ENCODE measurements at regions not wholly inside any gene's neighbourhood (a gene's known extent, or its start where the extent isn't known, plus 50 kb on each side); places are given as distances from the start of the nearest gene placed in this dataset.

GRCh38 chr1:201618389-201618788, 79.5 kb downstream of the NAV1 start:
- no peak for TF ChIP-seq SMC3 (conservative IDR thresholded peaks at IDR 0.05; ENCODE audit: poor library complexity)
- TF ChIP-seq EP300 (conservative IDR thresholded peaks at IDR 0.05; ENCODE audit: poor library complexity, severe bottlenecking): no peak
- no peak for TF ChIP-seq RAD21 (conservative IDR thresholded peaks at IDR 0.05)
- no peak for TF ChIP-seq CTCF (IDR thresholded peaks at IDR 0.05; ENCODE audit: poor library complexity, severe bottlenecking)
- TF ChIP-seq EZH2 (IDR thresholded peaks at IDR 0.05; ENCODE audit: borderline replicate concordance, insufficient read depth, low read length, poor library complexity, severe bottlenecking): no peak
- TF ChIP-seq TAF1 (IDR thresholded peaks at IDR 0.05; ENCODE audit: low read depth): no peak
- Histone ChIP-seq H3K4me2 (ENCODE audit: low read length) (no peak overlapping the region), H3K9me2 (ENCODE audit: insufficient read depth, low read length) (no peaks in the 10 kb centered on the region), H3K4me3 (ENCODE audit: low read length) (no peak overlapping the region), H3K9me3 (ENCODE audit: low read length) (no peaks in the 10 kb centered on the region), H4K20me1 (ENCODE audit: insufficient read depth) (no peaks in the 10 kb centered on the region), H3K27ac (ENCODE audit: low read length) (no peak overlapping the region), H3K36me3 (ENCODE audit: insufficient read depth, low read length) (no peaks in the 10 kb centered on the region), H3K79me2 (replicated peaks; ENCODE audit: insufficient read depth, low read length) (no peaks in the 10 kb centered on the region), H2AFZ (ENCODE audit: low read depth, low read length) (no peak overlapping the region), H3F3A (ENCODE audit: insufficient read depth, low read length, poor library complexity, severe bottlenecking) (no peaks in the 10 kb centered on the region), H3K9ac (ENCODE audit: low read length) (no peak overlapping the region), H3K27me3 (ENCODE audit: insufficient read depth, low read depth, low read length) (no peaks in the 10 kb centered on the region)

- Histone ChIP-seq H3K79me2 (replicated peaks; ENCODE audit: insufficient read depth, low read length) (no peaks in the 10 kb centered on the region), H3F3A (ENCODE audit: insufficient read depth, low read length, poor library complexity, severe bottlenecking) (no peaks in the 10 kb centered on the region), H2AFZ (ENCODE audit: low read depth, low read length) (no peak overlapping the region), H4K20me1 (ENCODE audit: insufficient read depth) (no peaks in the 10 kb centered on the region), H3K9ac (ENCODE audit: low read length) (no peak overlapping the region), H3K36me3 (ENCODE audit: insufficient read depth, low read length) (no peaks in the 10 kb centered on the region), H3K9me2 (ENCODE audit: insufficient read depth, low read length) (no peaks in the 10 kb centered on the region), H3K4me2 (ENCODE audit: low read length) (no peak overlapping the region), H3K27ac (ENCODE audit: low read length) (no peak overlapping the region), H3K9me3 (ENCODE audit: low read length) (no peaks in the 10 kb centered on the region), H3K4me3 (ENCODE audit: low read length) (no peak overlapping the region), H3K27me3 (ENCODE audit: insufficient read depth, low read depth, low read length) (no peaks in the 10 kb centered on the region)
- no peak for TF ChIP-seq SMC3 (conservative IDR thresholded peaks at IDR 0.05; ENCODE audit: poor library complexity)
- TF ChIP-seq MXI1 (conservative IDR thresholded peaks at IDR 0.05; ENCODE audit: poor library complexity, severe bottlenecking): no peak
- TF ChIP-seq TAF1 (IDR thresholded peaks at IDR 0.05; ENCODE audit: low read depth): no peak
- no peak for TF ChIP-seq REST (IDR thresholded peaks at IDR 0.05; ENCODE audit: borderline replicate concordance)
- TF ChIP-seq POLR2AphosphoS5 (IDR thresholded peaks at IDR 0.05): no peak
Measured at GRCh38 chr1:201618905-201619304, 80.0 kb downstream of the NAV1 start.

- no peaks in the 10 kb centered on the region for H3K79me2 ChIP-seq (replicated peaks; ENCODE audit: insufficient read depth, low read length)
- no peaks in the 10 kb centered on the region for H3F3A ChIP-seq (ENCODE audit: insufficient read depth, low read length, poor library complexity, severe bottlenecking)
- no peaks in the 10 kb centered on the region for H3K36me3 ChIP-seq (ENCODE audit: insufficient read depth, low read length)
- no peaks in the 10 kb centered on the region for H3K9me2 ChIP-seq (ENCODE audit: insufficient read depth, low read length)
- H3K27me3 ChIP-seq (ENCODE audit: insufficient read depth, low read depth, low read length): no peaks in the 10 kb centered on the region
- no peaks in the 10 kb centered on the region for H3K9me3 ChIP-seq (ENCODE audit: low read length)
- no peak overlapping the region for H2AFZ ChIP-seq (ENCODE audit: low read depth, low read length)
- TF ChIP-seq SMC3 (conservative IDR thresholded peaks at IDR 0.05; ENCODE audit: poor library complexity) (no peak), CTCF (IDR thresholded peaks at IDR 0.05; ENCODE audit: poor library complexity, severe bottlenecking) (no peak), REST (IDR thresholded peaks at IDR 0.05; ENCODE audit: borderline replicate concordance) (no peak), TAF1 (IDR thresholded peaks at IDR 0.05; ENCODE audit: low read depth) (no peak), EZH2 (IDR thresholded peaks at IDR 0.05; ENCODE audit: borderline replicate concordance, insufficient read depth, low read length, poor library complexity, severe bottlenecking) (no peak), EP300 (conservative IDR thresholded peaks at IDR 0.05; ENCODE audit: poor library complexity, severe bottlenecking) (no peak), POLR2AphosphoS5 (IDR thresholded peaks at IDR 0.05) (no peak), MXI1 (conservative IDR thresholded peaks at IDR 0.05; ENCODE audit: poor library complexity, severe bottlenecking) (no peak)
- no peaks in the 10 kb centered on the region for H4K20me1 ChIP-seq (ENCODE audit: insufficient read depth)
- H3K4me2 ChIP-seq (ENCODE audit: low read length): no peak overlapping the region
- no peak overlapping the region for H3K27ac ChIP-seq (ENCODE audit: low read length)
- H3K4me3 ChIP-seq (ENCODE audit: low read length): no peak overlapping the region
- no peak overlapping the region for H3K9ac ChIP-seq (ENCODE audit: low read length)
Measured at GRCh38 chr1:201619513-201619912, 80.6 kb downstream of the NAV1 start.
